HCT116 (cell line): ENCODE measurements at regions not wholly inside any gene's neighbourhood (a gene's known extent, or its start where the extent isn't known, plus 50 kb on each side); places are given as distances from the start of the nearest gene placed in this dataset.

ENCODE experiments used
- ATAC-seq: fragments of 200-7000 bp; cut with Tn5 transposase; 2 replicates; pipeline ENCODE4 v1.9.1; 2020; ENCODE audit warnings: mild to moderate bottlenecking, moderate library complexity
- BruUV-seq: library from RNA; stranded (reverse); fragments of 400-500 nt; replicated peaks from 2 replicates; lab custom pipeline; 2021; lab: Mats Ljungman, UMichigan
- CTCF ChIA-PET: fragments of 300-600 bp; sonication (Branson Sonifier 250); formaldehyde crosslinking; loops from one replicate; lab custom pipeline; 2021; ENCODE audit warnings: antibody characterized with exemption; lab: Charles Lee
- POLR2A ChIA-PET: fragments of 300-600, 350-600 bp; sonication (Branson Sonifier 250); formaldehyde crosslinking; loops from one replicate; lab custom pipeline; 2021; ENCODE audit warnings: antibody characterized with exemption; lab: Charles Lee
- RAD21 ChIA-PET, 2 experiments: fragments of 300-600 bp; sonication (Branson Sonifier 250); formaldehyde crosslinking; loops; one replicate each; lab custom pipeline; 2023; ENCODE audit warnings: low total read pairs in 2 of 2; ENCODE audit not compliant: uncharacterized antibody in 2 of 2, unreplicated experiment in 2 of 2, low non-redundant PET in 1 of 2; lab: Charles Lee
- DNase-seq: peaks from one replicate; pipeline ENCODE4 v3.0.0-alpha.2; 2010; ENCODE audit warnings: low read depth, low spot score
- H2AFZ ChIP-seq: fragments of 200-600 bp; shearing (Covaris generic), sonication (generic); 2 replicates; pipeline ENCODE4 v1.6.1; 2017; ENCODE audit warnings: low read depth, mixed run types, mixed read lengths, antibody characterized with exemption, low read length; ENCODE audit not compliant: poor library complexity, severe bottlenecking
- H3K27ac ChIP-seq: 2 replicates; pipeline ENCODE4 v1.5.1; 2012; ENCODE audit warnings: low read depth, low read length
- H3K27me3 ChIP-seq: fragments of 200-600 bp; sonication (generic); 2 replicates; pipeline ENCODE4 v1.6.1; 2016; ENCODE audit warnings: mixed run types, low read length, mixed read lengths; ENCODE audit not compliant: insufficient read depth
- H3K36me3 ChIP-seq, 2 experiments: fragments of 200-500 bp in 1 of 2; fragments of 200-600 bp in 1 of 2; sonication (Bioruptor generic) in 1 of 2; sonication (generic) in 1 of 2; 2 replicates each; pipeline versions ENCODE4 v1.5.1 to v1.6.1; 2014 to 2016; ENCODE audit warnings: low read length in 2 of 2, inconsistent platforms in 1 of 2, mixed read lengths in 1 of 2, mixed run types in 1 of 2; ENCODE audit not compliant: insufficient read depth in 2 of 2, control insufficient read depth in 1 of 2
- H3K4me1 ChIP-seq, 2 experiments: fragments of 200-600 bp in 1 of 2; sonication (generic) in 1 of 2; 2 replicates each; pipeline versions ENCODE4 v1.5.1 to v1.6.1; 2012 to 2017; ENCODE audit warnings: low read length in 2 of 2, inconsistent platforms in 1 of 2, mild to moderate bottlenecking in 1 of 2, mixed read lengths in 1 of 2, mixed run types in 1 of 2, moderate library complexity in 1 of 2; ENCODE audit not compliant: insufficient read depth in 2 of 2, control insufficient read depth in 1 of 2
- H3K4me2 ChIP-seq: fragments of 200-600 bp; sonication (generic); 2 replicates; pipeline ENCODE4 v1.6.1; 2017; ENCODE audit warnings: mixed run types, low read length, mixed read lengths
- H3K4me3 ChIP-seq, 2 experiments: fragments of 200-600 bp in 1 of 2; sonication (generic) in 1 of 2; replicated peaks in 1 of 2; 2 replicates each; pipeline ENCODE4 v1.5.1; 2011 to 2016; ENCODE audit warnings: low read length in 2 of 2, control low read depth in 1 of 2, low read depth in 1 of 2, mild to moderate bottlenecking in 1 of 2, mixed read lengths in 1 of 2, mixed run types in 1 of 2
- H3K79me2 ChIP-seq: fragments of 200-600 bp; sonication (generic); 2 replicates; pipeline ENCODE4 v1.6.1; 2017; ENCODE audit warnings: mild to moderate bottlenecking, mixed run types, low read length, moderate library complexity, mixed read lengths; ENCODE audit not compliant: insufficient read depth
- H3K9ac ChIP-seq: fragments of 200-600 bp; sonication (generic); 2 replicates; pipeline ENCODE4 v1.6.1; 2016; ENCODE audit warnings: low read length, mixed read lengths
- H3K9me2 ChIP-seq: fragments of 200-600 bp; sonication (generic), shearing (Covaris generic); 2 replicates; pipeline ENCODE4 v1.6.1; 2017; ENCODE audit warnings: mixed run types, mild to moderate bottlenecking, moderate library complexity; ENCODE audit not compliant: insufficient read depth
- H3K9me3 ChIP-seq, 2 experiments: fragments of 200-500 bp in 1 of 2; fragments of 200-600 bp in 1 of 2; sonication (Bioruptor generic) in 1 of 2; sonication (generic) in 1 of 2; 2 replicates each; pipeline ENCODE4 v1.6.1; 2014 to 2017; ENCODE audit warnings: low read length in 2 of 2, mixed read lengths in 2 of 2, inconsistent platforms in 1 of 2, low read depth in 1 of 2, mild to moderate bottlenecking in 1 of 2, mixed run types in 1 of 2, moderate library complexity in 1 of 2; ENCODE audit not compliant: control insufficient read depth in 1 of 2, insufficient read depth in 1 of 2
- H4K20me1 ChIP-seq: fragments of 200-600 bp; sonication (generic), shearing (Covaris generic); 2 replicates; pipeline ENCODE4 v1.6.1; 2017; ENCODE audit warnings: mixed run types, mild to moderate bottlenecking, moderate library complexity; ENCODE audit not compliant: insufficient read depth
- EGR1 ChIP-seq: IDR thresholded peaks from 2 replicates; pipeline ENCODE4 v1.6.1; 2012; ENCODE audit warnings: low read depth
- ELF1 ChIP-seq: IDR thresholded peaks from 2 replicates; pipeline ENCODE4 v1.6.1; 2012; ENCODE audit warnings: low read depth, borderline replicate concordance
- EZH2 ChIP-seq: fragments of 200-600 bp; sonication (generic); IDR thresholded peaks from 2 replicates; pipeline ENCODE4 v1.6.1; 2017; ENCODE audit warnings: antibody characterized with exemption, mixed run types
- EZH2phosphoT487 ChIP-seq: fragments of 200-600 bp; IDR thresholded peaks from 2 replicates; pipeline ENCODE4 v1.6.1; 2018; ENCODE audit warnings: antibody characterized with exemption, borderline replicate concordance
- JUND ChIP-seq: IDR thresholded peaks from 2 replicates; pipeline ENCODE4 v1.6.1; 2012
- POLR2AphosphoS5 ChIP-seq: IDR thresholded peaks from 2 replicates; pipeline ENCODE4 v1.6.1; 2011; ENCODE audit warnings: mild to moderate bottlenecking, low read depth, low read length, moderate library complexity
- RAD21 ChIP-seq: IDR thresholded peaks from 2 replicates; pipeline ENCODE4 v1.6.1; 2012; ENCODE audit warnings: low read depth, mild to moderate bottlenecking
- SIN3A ChIP-seq: IDR thresholded peaks from 2 replicates; pipeline ENCODE4 v1.6.1; 2012; ENCODE audit warnings: low read depth
- SP1 ChIP-seq: IDR thresholded peaks from 2 replicates; pipeline ENCODE4 v1.6.1; 2012; ENCODE audit warnings: low read depth
- YY1 ChIP-seq: IDR thresholded peaks from 2 replicates; pipeline ENCODE4 v1.6.1; 2011; ENCODE audit warnings: low read length, low read depth, moderate library complexity, mild to moderate bottlenecking; ENCODE audit not compliant: insufficient replicate concordance; ENCODE audit errors: extremely low read depth
- ZFX ChIP-seq: fragments of 450-650 bp; IDR thresholded peaks from 2 replicates; pipeline ENCODE4 v1.6.1; 2017
- ZNF274 ChIP-seq: fragments of 200-500 bp; sonication (Bioruptor generic); IDR thresholded peaks from 2 replicates; pipeline ENCODE4 v1.6.1; 2014; ENCODE audit warnings: mild to moderate bottlenecking, low read depth, low read length, inconsistent platforms
- intact Hi-C: fragments of 100-400 bp; cut with micrococcal nuclease; formaldehyde crosslinking; loops from 2 replicates; pipeline ENCODE4 v1.10.0; 2022
- TF ChIP-seq, protein P1 (sequence below): IDR thresholded peaks from 2 replicates; pipeline ENCODE4 v1.6.1; 2012
- TF ChIP-seq, protein P2 (sequence below): IDR thresholded peaks from 2 replicates; pipeline ENCODE4 v1.6.1; 2012; ENCODE audit warnings: low read depth
- TF ChIP-seq, protein P3 (sequence below), 3 experiments: fragments of 200-600 bp in 1 of 3; sonication (generic) in 1 of 3; IDR thresholded peaks in 2 of 3; conservative IDR thresholded peaks in 1 of 3; 2 replicates each; pipeline ENCODE4 v1.5.1; 2012 to 2017; ENCODE audit warnings: low read depth in 2 of 3, low read length in 2 of 3, antibody characterized with exemption in 1 of 3, borderline replicate concordance in 1 of 3, control low read depth in 1 of 3, mild to moderate bottlenecking in 1 of 3, mixed read lengths in 1 of 3, mixed run types in 1 of 3, moderate library complexity in 1 of 3; ENCODE audit not compliant: insufficient read depth in 1 of 3

- Histone ChIP-seq H3K4me3 (no peak overlapping the region), H3K27me3 (no peaks in the 10 kb centered on the region), H3K9ac (no peak overlapping the region), H3K36me3 (no peaks in the 10 kb centered on the region), H2AFZ (no peak overlapping the region), H4K20me1 (no peaks in the 10 kb centered on the region), H3K27ac (no peak overlapping the region), H3K4me2 (no peak overlapping the region), H3K9me2 (no peaks in the 10 kb centered on the region), H3K4me1 (no peaks in the 10 kb centered on the region), H3K79me2 (no peaks in the 10 kb centered on the region), H3K9me3 (peaks cover 0 to 48% of the 10 kb centered on the region in 2 experiments; a peak in 2 of 4 replicates)
- BruUV-seq: no TSS peak
- intact Hi-C loops: no loop called here
- DNase-seq (no peak), ATAC-seq (no peak)
- CTCF ChIA-PET: no interaction called here
- RAD21 ChIA-PET: no interaction called here
- POLR2A ChIA-PET: no interaction called here
- no peak for TF ChIP-seq RAD21
Measured at GRCh38 chr21:16569679-16570078, 839.9 kb downstream of the USP25 start.

- ATAC-seq (no peak), DNase-seq (no peak)
- no peaks in the 10 kb centered on the region for H3K79me2 ChIP-seq
- RAD21 ChIA-PET: no interaction called here
- CTCF ChIA-PET: no interaction called here
- H3K4me3 ChIP-seq: no peak overlapping the region
- intact Hi-C loops: no loop called here
- no peak overlapping the region for H3K4me2 ChIP-seq
- TF ChIP-seq, protein P1, sequence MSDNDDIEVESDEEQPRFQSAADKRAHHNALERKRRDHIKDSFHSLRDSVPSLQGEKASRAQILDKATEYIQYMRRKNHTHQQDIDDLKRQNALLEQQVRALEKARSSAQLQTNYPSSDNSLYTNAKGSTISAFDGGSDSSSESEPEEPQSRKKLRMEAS: no peak
- TF ChIP-seq EZH2 (no peak), ZFX (no peak), ZNF274 (no peak), EGR1 (no peak), EZH2phosphoT487 (no peak), YY1 (no peak), SIN3A (no peak), JUND (no peak), ELF1 (no peak), SP1 (no peak), POLR2AphosphoS5 (no peak), RAD21 (no peak)
- TF ChIP-seq, protein P2, sequence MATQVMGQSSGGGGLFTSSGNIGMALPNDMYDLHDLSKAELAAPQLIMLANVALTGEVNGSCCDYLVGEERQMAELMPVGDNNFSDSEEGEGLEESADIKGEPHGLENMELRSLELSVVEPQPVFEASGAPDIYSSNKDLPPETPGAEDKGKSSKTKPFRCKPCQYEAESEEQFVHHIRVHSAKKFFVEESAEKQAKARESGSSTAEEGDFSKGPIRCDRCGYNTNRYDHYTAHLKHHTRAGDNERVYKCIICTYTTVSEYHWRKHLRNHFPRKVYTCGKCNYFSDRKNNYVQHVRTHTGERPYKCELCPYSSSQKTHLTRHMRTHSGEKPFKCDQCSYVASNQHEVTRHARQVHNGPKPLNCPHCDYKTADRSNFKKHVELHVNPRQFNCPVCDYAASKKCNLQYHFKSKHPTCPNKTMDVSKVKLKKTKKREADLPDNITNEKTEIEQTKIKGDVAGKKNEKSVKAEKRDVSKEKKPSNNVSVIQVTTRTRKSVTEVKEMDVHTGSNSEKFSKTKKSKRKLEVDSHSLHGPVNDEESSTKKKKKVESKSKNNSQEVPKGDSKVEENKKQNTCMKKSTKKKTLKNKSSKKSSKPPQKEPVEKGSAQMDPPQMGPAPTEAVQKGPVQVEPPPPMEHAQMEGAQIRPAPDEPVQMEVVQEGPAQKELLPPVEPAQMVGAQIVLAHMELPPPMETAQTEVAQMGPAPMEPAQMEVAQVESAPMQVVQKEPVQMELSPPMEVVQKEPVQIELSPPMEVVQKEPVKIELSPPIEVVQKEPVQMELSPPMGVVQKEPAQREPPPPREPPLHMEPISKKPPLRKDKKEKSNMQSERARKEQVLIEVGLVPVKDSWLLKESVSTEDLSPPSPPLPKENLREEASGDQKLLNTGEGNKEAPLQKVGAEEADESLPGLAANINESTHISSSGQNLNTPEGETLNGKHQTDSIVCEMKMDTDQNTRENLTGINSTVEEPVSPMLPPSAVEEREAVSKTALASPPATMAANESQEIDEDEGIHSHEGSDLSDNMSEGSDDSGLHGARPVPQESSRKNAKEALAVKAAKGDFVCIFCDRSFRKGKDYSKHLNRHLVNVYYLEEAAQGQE: no peak
- TF ChIP-seq, protein P3, sequence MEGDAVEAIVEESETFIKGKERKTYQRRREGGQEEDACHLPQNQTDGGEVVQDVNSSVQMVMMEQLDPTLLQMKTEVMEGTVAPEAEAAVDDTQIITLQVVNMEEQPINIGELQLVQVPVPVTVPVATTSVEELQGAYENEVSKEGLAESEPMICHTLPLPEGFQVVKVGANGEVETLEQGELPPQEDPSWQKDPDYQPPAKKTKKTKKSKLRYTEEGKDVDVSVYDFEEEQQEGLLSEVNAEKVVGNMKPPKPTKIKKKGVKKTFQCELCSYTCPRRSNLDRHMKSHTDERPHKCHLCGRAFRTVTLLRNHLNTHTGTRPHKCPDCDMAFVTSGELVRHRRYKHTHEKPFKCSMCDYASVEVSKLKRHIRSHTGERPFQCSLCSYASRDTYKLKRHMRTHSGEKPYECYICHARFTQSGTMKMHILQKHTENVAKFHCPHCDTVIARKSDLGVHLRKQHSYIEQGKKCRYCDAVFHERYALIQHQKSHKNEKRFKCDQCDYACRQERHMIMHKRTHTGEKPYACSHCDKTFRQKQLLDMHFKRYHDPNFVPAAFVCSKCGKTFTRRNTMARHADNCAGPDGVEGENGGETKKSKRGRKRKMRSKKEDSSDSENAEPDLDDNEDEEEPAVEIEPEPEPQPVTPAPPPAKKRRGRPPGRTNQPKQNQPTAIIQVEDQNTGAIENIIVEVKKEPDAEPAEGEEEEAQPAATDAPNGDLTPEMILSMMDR (IDR thresholded peaks at IDR 0.05 in 2 of 3, conservative IDR thresholded peaks at IDR 0.05 in 1 of 3; ENCODE audit: borderline replicate concordance in 1 of 3, insufficient read depth in 1 of 3, low read depth in 2 of 3, low read length in 2 of 3): no peak
- no peaks in the 10 kb centered on the region for H3K36me3 ChIP-seq
- H3K9me2 ChIP-seq: no peaks in the 10 kb centered on the region
- H3K9me3 ChIP-seq: peaks cover 4 to 53% of the 10 kb centered on the region in 2 experiments; a peak in 2 of 4 replicates
- H3K27ac ChIP-seq: no peak overlapping the region
- no peaks in the 10 kb centered on the region for H3K4me1 ChIP-seq
- POLR2A ChIA-PET: no interaction called here
- H3K9ac ChIP-seq: no peak overlapping the region
- BruUV-seq: no TSS peak
- H3K27me3 ChIP-seq: no peaks in the 10 kb centered on the region
- no peak overlapping the region for H2AFZ ChIP-seq
- no peaks in the 10 kb centered on the region for H4K20me1 ChIP-seq
Measured at GRCh38 chr21:16570171-16570570, 840.4 kb downstream of the USP25 start.
